Panc1 (cell line): ENCODE measurements at regions not wholly inside any gene's neighbourhood (a gene's known extent, or its start where the extent isn't known, plus 50 kb on each side); places are given as distances from the start of the nearest gene placed in this dataset.

Experiments used
- ATAC-seq: fragments of 200-7000 bp; cut with Tn5 transposase; 2 replicates; pipeline ENCODE4 v1.9.1; 2020; ENCODE audit warnings: mild to moderate bottlenecking, moderate library complexity
- BruUV-seq: library from RNA; stranded (reverse); fragments of 400-500 nt; replicated peaks from 2 replicates; lab custom pipeline; 2021; lab: Mats Ljungman, UMichigan
- CTCF ChIA-PET: fragments of 300-600 bp; sonication (Branson Sonifier 250); formaldehyde crosslinking; loops from one replicate; lab custom pipeline; 2022; ENCODE audit warnings: antibody characterized with exemption; lab: Charles Lee
- POLR2A ChIA-PET: fragments of 300-600 bp; sonication (Branson Sonifier 250); formaldehyde crosslinking; loops from one replicate; lab custom pipeline; 2022; ENCODE audit warnings: antibody characterized with exemption; lab: Charles Lee
- DNase-seq: peaks from one replicate; pipeline ENCODE4 v3.0.0-alpha.2; 2010; ENCODE audit warnings: low read depth, low spot score
- H3K27ac ChIP-seq: 2 replicates; pipeline ENCODE4 v1.5.1; 2011; ENCODE audit warnings: mild to moderate bottlenecking, low read length, inconsistent platforms
- H3K27me3 ChIP-seq: fragments of 200-500 bp; sonication (Bioruptor generic); 2 replicates; pipeline ENCODE4 v1.6.0; 2014; ENCODE audit warnings: low read length, inconsistent platforms; ENCODE audit not compliant: control insufficient read depth, insufficient read depth
- H3K36me3 ChIP-seq: fragments of 200-500 bp; sonication (Bioruptor generic); 2 replicates; pipeline ENCODE4 v1.5.1; 2014; ENCODE audit warnings: inconsistent platforms, mild to moderate bottlenecking, low read length, moderate library complexity; ENCODE audit not compliant: control insufficient read depth, insufficient read depth
- H3K4me1 ChIP-seq: 2 replicates; pipeline ENCODE4 v1.5.1; 2011; ENCODE audit warnings: inconsistent platforms, mild to moderate bottlenecking, low read length, moderate library complexity; ENCODE audit not compliant: control insufficient read depth, insufficient read depth
- H3K4me3 ChIP-seq, 2 experiments: 2 replicates each; pipeline ENCODE4 v1.5.1; 2011 to 2012; ENCODE audit warnings: low read depth in 2 of 2, low read length in 2 of 2, mild to moderate bottlenecking in 2 of 2, inconsistent platforms in 1 of 2, moderate library complexity in 1 of 2
- H3K9me3 ChIP-seq: fragments of 200-500 bp; sonication (Bioruptor generic); 2 replicates; pipeline ENCODE4 v1.5.1; 2014; ENCODE audit warnings: low read depth, mild to moderate bottlenecking, inconsistent platforms, low read length, moderate library complexity; ENCODE audit not compliant: control insufficient read depth, insufficient read depth
- POLR2AphosphoS5 ChIP-seq: IDR thresholded peaks from 2 replicates; pipeline ENCODE4 v1.6.1; 2012; ENCODE audit warnings: mild to moderate bottlenecking, low read depth, low read length, moderate library complexity
- SIN3A ChIP-seq: IDR thresholded peaks from 2 replicates; pipeline ENCODE4 v1.6.1; 2012; ENCODE audit warnings: low read depth, mild to moderate bottlenecking, low read length, moderate library complexity, borderline replicate concordance; ENCODE audit not compliant: insufficient read depth
- TCF7L2 ChIP-seq: IDR thresholded peaks from 2 replicates; pipeline ENCODE4 v1.6.1; 2011; ENCODE audit warnings: mild to moderate bottlenecking, low read depth, low read length, inconsistent platforms
- in situ Hi-C: cut with HindIII; loops from 2 replicates; pipeline ENCODE4 v1.10.0; 2016; ENCODE audit warnings: low sequenced_read_pairs, low pct_unique_long_range_greater_than_20kb
- intact Hi-C: fragments of 100-400 bp; cut with micrococcal nuclease; formaldehyde crosslinking; loops from one replicate; pipeline ENCODE4 v1.10.0; 2022; ENCODE audit not compliant: unreplicated experiment
- TF ChIP-seq, protein P1 (sequence below): fragments of 450-650 bp; IDR thresholded peaks from 2 replicates; pipeline ENCODE4 v1.5.1; 2017; ENCODE audit warnings: mild to moderate bottlenecking
- TF ChIP-seq, protein P2 (sequence below), 2 experiments: IDR thresholded peaks; 2 replicates each; pipeline ENCODE4 v1.6.1; 2011 to 2012; ENCODE audit warnings: low read depth in 2 of 2, control low read depth in 1 of 2, low read length in 1 of 2, mild to moderate bottlenecking in 1 of 2, moderate library complexity in 1 of 2; ENCODE audit not compliant: insufficient read depth in 1 of 2

DNA sequence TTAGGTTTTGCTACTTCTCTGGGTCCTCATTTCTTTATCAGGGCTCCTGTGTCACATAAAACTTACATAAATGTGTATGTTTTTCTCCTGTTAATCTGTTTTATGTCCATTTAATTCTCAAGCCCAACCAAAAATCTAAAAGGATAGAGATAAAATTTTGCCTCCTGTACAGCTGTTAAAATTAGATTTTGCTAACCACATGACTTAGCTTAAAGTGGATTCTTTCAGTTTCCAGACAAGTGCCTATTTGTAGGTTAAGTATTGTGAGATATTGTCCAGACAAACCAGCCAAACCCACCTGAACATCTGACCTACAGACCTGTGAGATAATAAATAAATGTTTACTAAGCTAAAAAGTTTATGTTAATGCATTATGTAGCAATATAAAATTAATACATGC, 465.5 kb downstream of the SI start:
- POLR2A ChIA-PET: interaction anchor here (0.6 kb wide), 1 partner anchor 446 kb away, joined by 5 read pairs; no protein-coding TSS in a partner anchor
- TF ChIP-seq SIN3A (no peak), TCF7L2 (no peak), POLR2AphosphoS5 (no peak)
- TF ChIP-seq, protein P1, sequence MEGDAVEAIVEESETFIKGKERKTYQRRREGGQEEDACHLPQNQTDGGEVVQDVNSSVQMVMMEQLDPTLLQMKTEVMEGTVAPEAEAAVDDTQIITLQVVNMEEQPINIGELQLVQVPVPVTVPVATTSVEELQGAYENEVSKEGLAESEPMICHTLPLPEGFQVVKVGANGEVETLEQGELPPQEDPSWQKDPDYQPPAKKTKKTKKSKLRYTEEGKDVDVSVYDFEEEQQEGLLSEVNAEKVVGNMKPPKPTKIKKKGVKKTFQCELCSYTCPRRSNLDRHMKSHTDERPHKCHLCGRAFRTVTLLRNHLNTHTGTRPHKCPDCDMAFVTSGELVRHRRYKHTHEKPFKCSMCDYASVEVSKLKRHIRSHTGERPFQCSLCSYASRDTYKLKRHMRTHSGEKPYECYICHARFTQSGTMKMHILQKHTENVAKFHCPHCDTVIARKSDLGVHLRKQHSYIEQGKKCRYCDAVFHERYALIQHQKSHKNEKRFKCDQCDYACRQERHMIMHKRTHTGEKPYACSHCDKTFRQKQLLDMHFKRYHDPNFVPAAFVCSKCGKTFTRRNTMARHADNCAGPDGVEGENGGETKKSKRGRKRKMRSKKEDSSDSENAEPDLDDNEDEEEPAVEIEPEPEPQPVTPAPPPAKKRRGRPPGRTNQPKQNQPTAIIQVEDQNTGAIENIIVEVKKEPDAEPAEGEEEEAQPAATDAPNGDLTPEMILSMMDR: no peak
- TF ChIP-seq, protein P2, sequence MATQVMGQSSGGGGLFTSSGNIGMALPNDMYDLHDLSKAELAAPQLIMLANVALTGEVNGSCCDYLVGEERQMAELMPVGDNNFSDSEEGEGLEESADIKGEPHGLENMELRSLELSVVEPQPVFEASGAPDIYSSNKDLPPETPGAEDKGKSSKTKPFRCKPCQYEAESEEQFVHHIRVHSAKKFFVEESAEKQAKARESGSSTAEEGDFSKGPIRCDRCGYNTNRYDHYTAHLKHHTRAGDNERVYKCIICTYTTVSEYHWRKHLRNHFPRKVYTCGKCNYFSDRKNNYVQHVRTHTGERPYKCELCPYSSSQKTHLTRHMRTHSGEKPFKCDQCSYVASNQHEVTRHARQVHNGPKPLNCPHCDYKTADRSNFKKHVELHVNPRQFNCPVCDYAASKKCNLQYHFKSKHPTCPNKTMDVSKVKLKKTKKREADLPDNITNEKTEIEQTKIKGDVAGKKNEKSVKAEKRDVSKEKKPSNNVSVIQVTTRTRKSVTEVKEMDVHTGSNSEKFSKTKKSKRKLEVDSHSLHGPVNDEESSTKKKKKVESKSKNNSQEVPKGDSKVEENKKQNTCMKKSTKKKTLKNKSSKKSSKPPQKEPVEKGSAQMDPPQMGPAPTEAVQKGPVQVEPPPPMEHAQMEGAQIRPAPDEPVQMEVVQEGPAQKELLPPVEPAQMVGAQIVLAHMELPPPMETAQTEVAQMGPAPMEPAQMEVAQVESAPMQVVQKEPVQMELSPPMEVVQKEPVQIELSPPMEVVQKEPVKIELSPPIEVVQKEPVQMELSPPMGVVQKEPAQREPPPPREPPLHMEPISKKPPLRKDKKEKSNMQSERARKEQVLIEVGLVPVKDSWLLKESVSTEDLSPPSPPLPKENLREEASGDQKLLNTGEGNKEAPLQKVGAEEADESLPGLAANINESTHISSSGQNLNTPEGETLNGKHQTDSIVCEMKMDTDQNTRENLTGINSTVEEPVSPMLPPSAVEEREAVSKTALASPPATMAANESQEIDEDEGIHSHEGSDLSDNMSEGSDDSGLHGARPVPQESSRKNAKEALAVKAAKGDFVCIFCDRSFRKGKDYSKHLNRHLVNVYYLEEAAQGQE (IDR thresholded peaks at IDR 0.05; ENCODE audit: insufficient read depth in 1 of 2, low read depth in 2 of 2, low read length in 1 of 2): no peak
- H3K36me3 ChIP-seq: no peaks in the 10 kb centered on the region
- in situ Hi-C loops: no loop called here
- intact Hi-C loops: no loop called here
- H3K27ac ChIP-seq: no peak overlapping the region
- ATAC-seq: no peak
- H3K4me1 ChIP-seq: no peaks in the 10 kb centered on the region
- H3K9me3 ChIP-seq: no peaks in the 10 kb centered on the region
- H3K4me3 ChIP-seq: no peak overlapping the region
- no peaks in the 10 kb centered on the region for H3K27me3 ChIP-seq
- CTCF ChIA-PET: no interaction called here
- DNase-seq: no peak
- BruUV-seq: no TSS peak

DNA sequence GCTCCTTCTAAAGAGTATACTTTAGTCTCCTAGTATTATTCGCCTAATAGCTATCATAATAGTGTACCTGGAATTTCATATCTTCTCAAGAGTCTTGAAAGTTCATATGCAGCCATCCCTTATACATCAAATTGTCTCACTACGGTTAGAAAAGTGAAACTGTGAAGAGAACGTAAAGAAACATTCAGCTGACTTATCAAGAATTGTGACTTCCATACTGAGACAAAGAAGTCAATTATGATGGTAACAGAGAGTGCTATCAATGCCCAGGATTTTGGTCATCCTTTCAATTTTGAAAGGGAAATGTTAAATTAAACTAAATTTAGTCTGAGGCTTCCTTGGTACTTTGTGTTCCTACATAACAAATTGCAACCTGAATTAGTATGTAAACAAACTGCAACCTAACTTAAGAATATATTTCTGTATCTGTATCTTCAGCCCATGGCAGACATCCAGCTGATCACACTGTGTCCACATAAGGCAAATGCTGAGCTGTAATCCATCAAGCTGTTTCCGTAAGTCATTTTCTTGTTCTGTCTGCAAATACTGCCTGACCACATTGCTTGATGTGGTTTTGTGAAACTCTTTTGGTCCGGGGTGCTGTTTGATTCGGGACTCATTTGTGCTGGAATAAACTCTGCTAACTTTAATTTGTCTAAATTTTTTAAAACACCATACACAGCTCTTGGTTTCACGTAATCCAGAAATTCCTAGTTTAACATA, 469.6 kb downstream of the SI start:
- DNase-seq: no peak
- no peaks in the 10 kb centered on the region for H3K36me3 ChIP-seq
- in situ Hi-C loops: no loop called here
- no peak for ATAC-seq
- POLR2A ChIA-PET: no interaction called here
- TF ChIP-seq POLR2AphosphoS5 (no peak), SIN3A (no peak), TCF7L2 (no peak)
- TF ChIP-seq, protein P1: no peak
- TF ChIP-seq, protein P2 (IDR thresholded peaks at IDR 0.05; ENCODE audit: insufficient read depth in 1 of 2, low read depth in 2 of 2, low read length in 1 of 2): no peak
- CTCF ChIA-PET: no interaction called here
- no peaks in the 10 kb centered on the region for H3K4me1 ChIP-seq
- intact Hi-C loops: no loop called here
- no peak overlapping the region for H3K4me3 ChIP-seq
- no TSS peak for BruUV-seq
- H3K27ac ChIP-seq: no peak overlapping the region
- no peaks in the 10 kb centered on the region for H3K9me3 ChIP-seq
- H3K27me3 ChIP-seq: no peaks in the 10 kb centered on the region
